HG02884 (cell line): ENCODE measurements at regions not wholly inside any gene's neighbourhood (a gene's known extent, or its start where the extent isn't known, plus 50 kb on each side); places are given as distances from the start of the nearest gene placed in this dataset.
A peak's percentile ranks its signal among the peaks of the same experiment; 100 is the strongest.

ENCODE experiments used
- ATAC-seq: cut with Tn5 transposase; IDR thresholded peaks from one replicate; pipeline ENCODE4 v1.9.1; 2021; ENCODE audit warnings: mild to moderate bottlenecking, moderate library complexity; ENCODE audit not compliant: unreplicated experiment

DNA sequence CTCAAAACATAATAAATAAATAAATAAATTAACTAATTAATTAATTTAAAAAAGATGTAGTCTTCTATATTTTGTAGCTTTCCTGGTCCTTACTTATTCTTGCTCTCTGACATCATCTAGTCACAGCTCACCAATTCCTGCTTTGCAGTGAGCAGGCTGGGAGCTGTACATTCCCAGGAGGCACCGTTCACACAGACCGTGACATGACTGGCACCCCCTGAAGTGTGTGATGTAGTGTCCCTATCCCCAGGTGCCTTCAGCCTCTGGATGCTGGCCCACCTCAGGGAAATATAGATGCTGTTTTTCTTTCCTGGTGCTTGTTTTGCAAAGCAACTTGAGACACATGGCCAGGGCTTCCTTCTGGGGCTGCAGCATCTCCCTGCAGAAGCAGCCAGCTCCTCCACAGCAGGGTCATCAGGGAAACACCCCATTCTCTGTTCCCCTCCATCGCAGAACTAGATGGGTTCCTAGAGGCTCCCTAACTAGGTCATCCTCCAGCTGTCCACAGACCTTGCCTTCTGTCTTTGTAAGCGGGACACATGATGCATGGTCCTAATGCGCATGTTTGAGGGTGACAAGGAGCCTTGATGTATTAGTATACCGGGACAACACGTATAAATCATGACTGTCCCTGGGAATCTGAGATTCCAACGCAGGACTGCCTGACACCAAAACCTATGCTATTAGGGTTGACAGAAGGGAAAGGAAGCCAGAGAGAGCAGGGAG is 76.4 kb downstream of the RHOB start:
- ATAC-seq: no peak

DNA sequence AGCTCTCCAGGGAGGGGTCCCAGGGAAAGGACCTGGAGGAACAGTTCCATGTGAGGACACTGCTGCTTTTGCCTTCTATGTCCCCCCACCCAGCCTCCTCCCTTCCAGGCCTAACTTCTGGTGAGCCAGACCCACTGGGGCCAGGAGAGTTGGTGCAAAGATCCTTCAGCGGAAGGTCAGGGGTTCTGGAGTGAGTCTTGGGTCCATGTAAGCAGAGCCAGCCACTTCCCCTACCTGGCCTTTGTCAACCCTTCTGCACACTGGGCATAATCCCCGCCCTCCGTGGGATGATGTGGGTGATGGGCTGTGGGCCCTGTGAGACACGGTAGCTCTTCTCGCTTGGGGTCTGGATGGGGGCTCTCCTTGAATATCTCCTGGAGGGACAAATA is 76.9 kb downstream of the RHOB start:
- ATAC-seq: no peak

DNA sequence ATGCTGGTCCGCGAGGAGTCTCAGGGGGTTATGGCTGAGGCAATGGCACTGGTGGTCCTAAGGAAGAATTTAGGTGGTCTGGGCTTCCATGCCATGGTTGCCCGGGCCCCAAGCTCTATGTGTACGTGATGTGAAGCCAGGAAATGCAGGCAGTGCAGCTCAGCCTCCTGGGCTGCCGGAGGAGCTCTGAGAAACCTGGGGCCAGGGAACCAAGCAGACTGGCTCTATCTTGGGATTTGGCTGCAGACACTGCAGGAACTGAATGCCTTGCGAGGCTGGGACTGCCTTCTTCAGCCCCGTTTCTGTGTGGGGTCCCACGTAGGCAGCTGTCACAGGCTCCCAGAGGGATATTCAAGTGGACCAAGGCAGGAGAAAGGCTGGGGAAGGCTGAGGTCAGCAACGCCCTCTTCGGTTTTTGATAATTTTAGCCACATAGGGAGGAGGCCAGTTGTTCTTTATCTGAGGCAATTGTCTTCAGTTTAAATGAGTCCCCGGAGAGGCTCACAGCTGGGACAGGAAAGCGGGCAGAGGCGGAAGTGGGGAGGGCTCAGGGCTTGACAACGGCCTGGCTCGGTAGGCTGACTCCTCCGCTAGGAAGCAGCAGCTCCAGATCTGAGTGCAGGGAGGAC is 77.7 kb downstream of the RHOB start:
- ATAC-seq: peak; percentile 71

DNA sequence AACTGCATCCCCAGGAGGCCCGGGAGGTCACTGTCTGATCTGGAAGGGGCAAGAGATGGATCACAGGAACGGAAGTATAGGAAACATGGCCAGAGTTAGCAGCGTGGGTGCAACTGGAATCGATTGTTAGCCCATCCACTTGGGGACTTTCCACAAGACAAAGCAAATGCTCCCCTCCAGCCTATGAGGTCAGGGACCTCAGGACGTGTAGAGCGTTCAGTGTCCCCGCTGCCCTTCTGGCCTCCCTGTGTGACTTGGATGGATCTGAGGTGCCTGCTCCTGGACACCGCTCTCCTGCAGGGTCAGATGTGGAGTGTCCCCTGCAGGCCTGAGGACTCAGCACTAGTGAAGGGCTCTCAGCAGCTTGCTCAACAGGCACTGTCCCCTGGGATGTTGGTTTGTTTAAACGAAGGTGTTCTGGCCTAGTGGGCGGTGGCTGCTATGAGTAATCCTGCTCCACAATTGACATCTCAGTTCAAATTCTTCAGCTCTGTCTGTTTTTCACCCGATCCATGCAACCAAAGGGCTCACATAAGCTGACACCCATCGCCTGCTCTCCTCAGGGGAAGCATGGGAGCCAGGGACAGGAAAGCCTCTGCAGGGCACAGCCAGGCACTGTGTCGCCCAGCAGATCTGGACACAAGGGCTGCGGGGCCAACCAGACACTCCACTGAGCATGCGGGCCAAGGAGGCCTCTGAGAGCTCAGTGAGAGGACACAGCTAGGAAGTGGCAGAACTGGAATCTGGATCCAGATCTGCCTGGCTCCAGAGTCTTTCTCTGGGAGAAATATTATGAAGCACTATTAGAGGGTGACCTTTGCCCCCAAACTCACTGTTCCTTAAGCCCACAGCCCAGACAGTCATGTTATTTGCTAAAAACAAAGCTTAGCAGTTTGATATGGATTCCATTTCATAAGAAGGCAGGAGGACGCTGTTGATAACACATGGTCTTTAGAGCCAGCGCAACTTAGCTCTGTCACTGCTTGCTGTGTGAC is 78.5 kb downstream of the RHOB start:
- peak; percentile 95 for ATAC-seq

DNA sequence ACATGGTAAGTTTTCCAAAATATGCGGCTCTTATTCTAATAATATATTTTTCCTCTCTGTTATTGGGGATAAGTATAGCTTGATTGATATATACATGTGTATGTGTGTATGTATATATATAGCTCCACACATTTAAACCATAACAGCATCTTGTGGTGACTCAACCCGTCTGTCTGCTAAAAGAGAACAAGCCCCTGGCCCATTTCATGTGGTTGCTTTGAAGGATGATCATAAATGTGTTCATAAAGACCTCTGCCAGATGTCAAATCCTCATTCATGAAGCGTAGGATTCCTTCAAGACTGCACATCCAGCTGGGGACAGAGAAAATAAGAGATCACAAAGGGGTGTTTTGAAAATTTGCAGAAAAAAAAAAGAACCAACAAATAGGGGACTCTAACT is 79.3 kb downstream of the RHOB start:
- ATAC-seq: no peak

DNA sequence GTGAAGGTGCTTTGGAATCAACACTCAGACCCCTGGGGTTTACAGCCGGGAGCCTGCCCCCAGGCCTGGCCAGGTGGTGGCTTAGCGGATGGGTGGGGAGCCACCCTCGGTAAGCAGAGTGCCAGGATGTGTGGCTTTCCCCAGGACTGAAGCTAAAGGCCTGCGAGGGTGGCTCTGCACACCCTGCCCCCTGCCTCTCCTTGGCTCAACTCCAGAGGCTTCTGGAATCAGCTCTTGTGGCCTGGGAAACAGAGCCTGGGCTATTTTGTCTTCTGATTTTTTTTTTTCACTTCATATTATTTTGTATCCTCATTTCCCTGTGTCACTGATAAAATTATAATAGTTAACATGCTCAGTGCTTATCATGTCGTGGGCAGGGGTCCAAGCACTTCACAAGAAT is 79.8 kb downstream of the RHOB start:
- no peak for ATAC-seq

DNA sequence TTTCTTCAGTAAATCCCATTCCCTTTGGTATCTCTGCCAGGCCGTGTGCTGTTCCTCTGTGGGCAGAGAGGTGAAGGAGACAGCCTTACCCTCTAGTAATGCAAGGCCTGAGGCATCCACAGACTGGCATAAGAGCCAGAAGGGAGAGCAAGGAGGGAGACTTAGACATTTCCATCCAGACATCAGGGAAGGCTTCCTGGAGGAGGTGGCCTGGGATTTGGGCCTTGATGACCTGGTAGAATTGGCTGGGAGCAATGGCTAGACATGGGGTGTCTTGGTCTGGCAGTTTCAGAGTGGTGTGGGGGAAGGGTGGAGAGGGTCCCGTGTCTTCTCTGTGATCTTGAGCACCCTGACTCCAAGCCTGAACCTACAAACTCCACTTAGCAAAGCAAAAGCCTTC is 81.8 kb downstream of the RHOB start:
- no peak for ATAC-seq

DNA sequence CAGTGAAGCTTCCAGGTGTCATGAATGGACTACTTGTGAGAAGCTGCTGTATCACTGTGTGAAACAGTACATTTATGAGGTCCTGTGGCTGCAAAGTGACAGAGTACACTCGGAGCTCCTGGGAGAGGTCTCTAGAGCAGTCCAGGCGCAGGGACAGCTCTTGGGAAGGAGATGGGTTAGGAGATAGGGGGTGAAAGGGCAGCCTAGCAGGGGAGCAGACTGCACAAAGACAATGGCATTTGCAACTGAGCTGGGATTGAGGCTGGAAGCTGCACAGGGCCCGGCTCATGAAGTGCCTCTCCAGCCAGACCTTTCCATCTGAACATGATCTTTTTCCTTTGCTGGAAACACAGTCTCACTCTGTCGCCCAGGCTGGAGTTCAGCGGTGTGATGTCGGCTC is 83.6 kb downstream of the RHOB start:
- no peak for ATAC-seq

DNA sequence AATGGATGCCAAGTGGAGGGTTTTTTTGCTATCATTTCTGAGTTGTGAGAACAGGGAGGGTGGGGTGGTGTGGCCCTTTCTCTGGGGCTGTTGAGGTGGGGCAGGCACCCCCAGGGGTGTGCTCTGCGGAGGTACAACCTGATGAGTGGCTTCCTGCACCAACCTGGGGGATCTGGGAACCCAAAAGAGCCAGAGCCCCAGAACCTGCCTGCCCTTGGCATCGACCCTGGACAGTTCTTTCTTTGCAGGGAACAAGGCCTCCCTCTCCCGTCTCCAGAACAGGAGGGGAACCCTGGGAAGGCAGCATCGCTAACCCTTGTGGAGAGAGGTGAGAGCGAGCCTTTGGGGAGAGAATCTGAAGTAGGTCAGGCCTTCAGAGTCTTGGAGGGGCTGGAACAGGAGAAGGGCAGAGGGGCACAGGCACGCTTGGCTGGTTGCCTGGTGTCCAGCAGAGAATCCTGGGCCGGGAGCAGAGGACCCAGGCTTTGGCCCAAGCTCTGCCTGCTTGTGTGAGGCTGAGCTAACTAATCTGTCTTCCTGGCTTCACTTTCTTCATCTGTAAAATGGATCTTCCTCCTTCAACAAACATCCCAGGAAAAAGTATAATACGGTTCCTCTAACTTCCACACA is 84.9 kb downstream of the RHOB start:
- ATAC-seq: no peak

DNA sequence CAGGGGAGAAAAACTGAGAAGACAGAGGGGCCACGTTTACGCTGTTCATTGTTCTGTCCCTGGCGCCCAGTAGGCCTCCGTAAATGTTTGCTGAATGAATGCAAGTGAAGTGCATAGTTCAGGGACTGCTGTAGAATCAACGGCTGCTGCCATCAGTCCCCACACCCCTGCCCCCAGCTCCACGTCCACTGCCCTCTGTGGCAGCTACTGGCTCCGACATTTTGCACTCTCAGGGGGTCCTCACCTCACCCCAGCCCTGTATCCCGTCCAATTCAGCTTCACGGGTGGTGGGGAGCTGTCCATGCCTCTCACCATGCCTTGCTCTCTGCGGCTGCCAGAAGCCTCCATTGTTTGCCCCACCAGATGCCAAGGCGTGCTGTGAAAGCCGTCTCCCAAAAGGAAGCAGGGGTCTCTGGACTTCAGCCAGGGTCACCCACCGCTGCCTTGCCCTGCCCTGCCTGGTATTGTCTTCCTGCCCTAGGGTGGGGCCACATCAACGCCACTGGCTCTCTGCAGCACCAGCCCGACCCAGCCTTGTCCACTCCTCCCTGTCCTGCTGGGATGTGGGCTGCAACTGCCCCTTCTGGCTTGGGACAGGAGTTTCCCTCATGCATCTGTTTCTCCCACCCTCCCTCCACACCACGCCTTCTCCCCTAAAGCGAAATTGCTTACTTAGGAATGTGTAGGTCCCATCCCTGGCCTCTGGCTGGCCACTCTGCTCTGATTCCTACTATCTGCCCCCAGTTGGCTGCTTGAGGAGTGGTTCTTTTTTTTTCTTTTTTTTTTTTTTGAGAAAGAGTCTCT is 86.0 kb downstream of the RHOB start:
- ATAC-seq: no peak

DNA sequence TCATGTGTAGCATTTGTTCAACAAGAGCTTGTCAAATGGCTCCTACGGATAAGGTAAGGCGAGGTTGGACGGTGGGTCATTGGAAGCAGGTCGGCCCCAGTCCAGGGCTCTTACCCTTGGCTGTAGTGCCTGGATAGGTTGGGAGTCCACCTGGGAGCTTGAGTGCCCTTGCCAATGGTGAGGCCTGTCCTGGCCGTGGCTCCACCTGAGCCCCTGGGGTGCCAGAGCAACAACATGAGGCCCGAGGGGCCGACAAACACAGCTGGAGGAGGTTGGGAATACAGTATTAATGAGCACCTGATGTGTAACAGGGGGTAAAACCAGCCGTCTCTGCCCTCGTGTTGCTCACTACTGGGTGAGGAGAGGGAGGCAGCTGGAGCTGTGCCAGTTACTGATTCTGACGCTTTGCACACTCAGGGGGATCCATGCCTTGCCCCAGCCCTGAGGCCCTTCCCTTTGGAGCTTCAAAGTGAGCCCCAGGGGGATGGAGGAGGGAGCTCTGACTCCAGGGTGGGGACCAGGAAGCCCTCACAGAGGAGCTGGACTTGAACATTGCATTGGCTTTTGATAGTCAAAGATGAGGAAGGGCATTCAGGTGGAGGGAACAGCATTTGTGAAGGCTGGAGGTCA is 87.2 kb downstream of the RHOB start:
- no peak for ATAC-seq

DNA sequence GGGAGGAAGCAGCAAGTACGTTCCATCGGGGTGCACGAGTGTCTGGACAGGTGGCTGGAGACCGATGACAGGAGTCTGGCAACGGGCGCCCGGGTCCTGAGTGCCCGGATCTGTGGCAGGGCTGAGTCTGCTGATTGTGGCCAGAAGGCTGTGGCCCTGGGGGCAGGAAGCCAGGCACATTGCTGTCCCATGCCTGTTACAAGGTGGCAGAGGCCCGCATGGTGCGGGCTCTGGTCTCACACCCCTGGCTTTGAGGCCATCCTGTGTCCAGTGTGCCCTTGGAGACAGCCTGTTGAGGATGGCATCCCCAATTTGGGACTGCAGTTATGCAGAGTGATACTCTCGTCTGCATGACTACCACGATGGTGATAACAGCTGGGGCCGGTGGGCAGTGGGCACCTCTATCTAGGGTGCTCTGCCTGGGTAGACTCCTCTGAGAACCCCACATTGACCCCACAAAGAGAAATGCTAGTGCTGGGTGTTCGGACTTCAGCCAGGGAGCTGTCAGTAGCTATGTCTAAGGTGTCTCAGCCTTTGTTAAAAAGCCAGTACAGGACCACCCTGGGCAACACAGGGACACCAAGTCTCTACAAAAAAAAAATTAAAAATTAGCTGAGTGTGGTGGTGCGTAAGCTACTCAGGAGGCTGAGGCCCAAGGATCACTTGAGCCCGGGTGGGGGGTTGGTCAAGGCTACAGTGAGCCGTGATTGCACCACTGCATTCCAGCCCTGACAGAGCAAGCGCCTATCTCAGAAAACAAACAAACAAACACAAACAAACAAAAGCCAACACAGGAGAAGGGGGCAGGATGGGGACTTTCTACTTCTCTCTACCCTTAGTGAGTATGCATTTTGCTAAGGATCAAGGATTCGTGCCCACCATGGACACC is 88.3 kb downstream of the RHOB start:
- no peak for ATAC-seq

DNA sequence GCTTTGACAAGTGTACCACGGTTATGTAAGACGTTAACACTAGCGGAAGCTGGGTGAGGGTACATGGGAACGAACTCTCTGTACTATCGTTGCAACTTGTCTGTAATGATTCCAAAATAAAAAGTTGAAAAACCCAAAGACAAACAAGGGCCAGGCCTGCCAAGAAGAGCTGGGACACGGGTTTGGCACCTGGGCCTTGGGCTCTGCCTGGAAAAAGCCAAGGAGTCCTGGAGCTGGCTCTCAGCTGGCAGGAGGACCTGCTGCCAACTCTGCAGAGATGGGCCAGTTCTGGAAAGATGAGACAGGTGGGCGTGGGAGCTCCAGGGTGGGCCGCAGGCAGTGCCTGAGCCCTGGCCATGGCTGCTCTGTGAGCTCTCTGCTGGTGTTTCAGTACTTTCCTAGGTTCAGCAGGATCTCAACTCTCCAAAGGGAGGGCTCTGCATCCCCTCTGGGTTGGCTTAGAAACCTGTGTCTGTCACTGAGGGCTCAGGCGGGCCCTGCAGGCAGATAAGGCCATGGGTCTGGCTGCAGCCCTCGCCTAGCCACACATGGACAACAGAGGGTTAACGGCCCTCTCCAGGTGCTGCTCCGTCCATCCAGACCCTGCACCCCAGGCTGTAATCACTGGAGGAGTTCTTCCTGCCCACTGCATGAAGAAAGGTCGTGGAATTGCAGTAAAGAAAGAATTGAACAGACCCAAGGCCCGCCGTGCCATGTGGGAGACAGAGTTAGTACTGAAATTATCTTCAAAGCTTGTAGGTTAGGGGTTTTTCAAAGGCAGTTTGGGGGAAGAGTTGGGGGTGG is 89.9 kb downstream of the RHOB start:
- ATAC-seq: no peak

DNA sequence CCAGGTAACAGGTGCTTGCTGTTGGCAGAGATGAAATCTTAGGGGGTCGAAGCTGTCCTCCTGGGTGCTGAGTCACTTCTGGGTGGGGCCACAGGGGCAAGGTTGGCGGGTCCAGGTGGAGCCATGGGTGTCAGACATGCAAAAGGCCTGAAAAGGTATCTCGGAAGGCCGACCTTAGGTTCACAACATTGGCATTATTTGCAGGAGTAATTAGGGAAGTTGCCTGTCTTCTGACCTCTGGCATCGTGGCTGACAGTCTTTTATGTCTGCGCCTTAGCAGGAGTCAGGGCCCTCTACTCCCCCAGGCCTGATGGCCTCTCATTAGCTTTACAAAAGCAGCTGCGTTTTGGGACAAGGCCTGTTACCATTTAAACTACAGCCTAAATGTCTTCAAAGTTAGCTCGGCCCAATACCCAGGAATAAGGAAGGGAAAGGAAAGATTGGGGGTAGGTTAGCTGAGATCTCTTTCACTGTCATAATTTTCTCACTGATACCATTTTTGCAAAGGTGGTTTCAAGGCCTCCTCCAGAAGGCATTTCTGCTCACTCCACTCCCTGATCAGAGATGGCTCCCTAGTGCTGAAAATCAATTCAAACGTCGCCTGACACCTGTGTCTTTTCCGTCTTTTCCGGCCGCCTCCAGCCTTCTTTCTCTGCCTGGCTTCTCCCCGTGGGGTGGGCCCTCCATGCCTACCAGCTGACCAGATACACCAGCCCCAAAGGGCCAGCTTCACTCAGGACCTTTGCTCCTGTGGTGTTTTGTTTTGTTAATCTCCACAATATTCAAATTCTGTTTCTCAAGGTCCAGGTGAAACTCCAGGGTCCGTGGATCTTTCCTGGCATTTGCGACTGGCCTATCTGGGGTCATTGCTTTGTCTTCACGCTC is 90.8 kb downstream of the RHOB start:
- ATAC-seq: no peak

DNA sequence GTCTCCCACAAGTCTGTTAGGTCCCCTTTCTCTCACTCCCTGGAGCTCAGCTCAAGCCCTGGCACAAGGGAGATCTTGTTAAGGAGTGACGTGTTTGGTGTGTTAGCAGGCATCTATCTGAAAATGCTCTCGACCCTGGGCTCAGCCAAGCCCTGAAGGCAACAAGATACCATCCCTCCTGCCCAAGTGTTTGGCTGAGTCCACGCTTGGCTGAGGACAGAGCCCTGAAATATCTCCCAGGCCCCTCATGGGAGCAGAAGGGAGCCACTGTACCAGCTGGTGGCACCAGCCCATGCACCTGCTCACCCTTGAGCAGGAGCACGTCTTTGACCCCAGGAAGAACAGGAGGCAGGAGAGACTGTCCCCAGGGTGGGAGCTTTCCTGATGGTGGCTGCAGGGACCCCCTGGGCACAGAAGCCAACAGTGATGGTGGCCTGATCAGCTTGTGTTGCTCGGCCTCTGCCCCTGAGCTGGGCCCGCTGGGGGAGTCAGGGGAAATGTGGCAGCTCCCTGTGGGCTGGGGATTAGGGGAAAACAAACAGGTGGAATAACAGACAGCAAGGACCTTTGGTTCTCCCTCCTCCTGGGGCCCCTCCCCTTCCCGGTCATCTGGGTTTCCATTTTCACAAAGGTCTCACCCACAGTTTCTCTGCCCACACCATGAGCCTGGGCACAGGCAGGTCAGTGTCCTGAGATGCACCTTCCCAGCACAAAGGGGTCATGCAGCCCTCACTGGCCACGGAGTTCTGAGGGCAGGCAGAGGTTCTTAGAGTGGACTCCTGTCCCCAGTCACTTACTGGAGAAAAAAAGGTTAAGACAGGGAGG is 91.6 kb downstream of the RHOB start:
- no peak for ATAC-seq

DNA sequence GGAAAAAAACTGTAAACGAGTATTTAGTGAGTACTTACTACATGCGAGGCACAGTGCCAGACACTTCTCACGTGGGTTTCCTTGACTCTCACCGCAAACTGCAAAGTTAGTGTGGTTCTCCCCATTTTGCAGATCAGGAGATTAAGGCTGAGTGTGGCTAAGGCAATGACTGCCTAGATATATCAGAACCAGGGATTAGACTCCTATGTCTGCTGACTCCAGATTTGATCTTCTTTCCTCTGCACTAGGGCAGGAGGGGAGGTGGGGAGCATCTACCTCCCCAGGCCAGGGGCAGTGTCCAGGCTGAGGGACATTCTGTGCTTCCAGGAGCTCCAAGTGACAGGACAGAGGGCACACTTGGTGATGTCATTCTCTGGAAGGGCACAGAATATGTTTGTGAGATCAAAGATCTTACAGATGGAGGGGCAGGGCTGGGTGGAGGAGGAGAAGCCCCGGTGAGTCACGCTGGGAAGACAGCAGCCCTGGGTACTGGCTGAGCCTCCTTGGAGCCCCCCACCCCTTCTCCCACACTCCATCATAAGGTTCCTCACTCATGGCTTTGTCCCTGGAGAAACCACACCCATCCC is 92.4 kb downstream of the RHOB start:
- ATAC-seq: no peak
